ENCODE measurements at regions not wholly inside any gene's neighbourhood (a gene's known extent, or its start where the extent isn't known, plus 50 kb on each side); places are given as distances from the start of the nearest gene placed in this dataset.
"Not testable (repeated sequence)": the region's sequence is repeated elsewhere in the genome, so short reads cannot be mapped to it uniquely, and the experiment has no call there.

DNA sequence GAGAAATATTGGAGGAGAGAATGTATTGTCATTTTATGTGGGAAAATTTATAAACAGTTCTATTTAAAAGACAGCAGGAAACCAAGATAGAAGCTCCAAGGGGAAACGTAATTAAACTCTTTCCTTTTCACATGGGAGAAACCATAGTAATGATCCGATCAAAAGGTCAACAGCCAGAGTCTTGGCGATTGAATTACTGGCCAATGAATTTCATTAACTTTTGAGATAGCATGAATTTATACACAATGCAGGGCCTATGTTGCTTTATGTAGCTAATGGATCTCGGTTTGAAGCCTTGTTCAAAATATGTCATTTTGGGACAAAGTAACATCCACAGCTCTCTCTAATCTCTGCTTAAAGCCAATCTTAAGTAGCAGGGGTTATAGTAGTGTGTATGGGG, 897.5 kb upstream of the NDST4 start:
- ChIA-PET POLR2A (no interaction called here), CTCF (no interaction called here)
- H3K4me3 ChIP-seq (ENCODE audit: low read depth, low read length), result no peak overlapping the region
- DNase-seq (ENCODE audit: low read depth, low spot score), result no peak
- TF ChIP-seq, protein P1, sequence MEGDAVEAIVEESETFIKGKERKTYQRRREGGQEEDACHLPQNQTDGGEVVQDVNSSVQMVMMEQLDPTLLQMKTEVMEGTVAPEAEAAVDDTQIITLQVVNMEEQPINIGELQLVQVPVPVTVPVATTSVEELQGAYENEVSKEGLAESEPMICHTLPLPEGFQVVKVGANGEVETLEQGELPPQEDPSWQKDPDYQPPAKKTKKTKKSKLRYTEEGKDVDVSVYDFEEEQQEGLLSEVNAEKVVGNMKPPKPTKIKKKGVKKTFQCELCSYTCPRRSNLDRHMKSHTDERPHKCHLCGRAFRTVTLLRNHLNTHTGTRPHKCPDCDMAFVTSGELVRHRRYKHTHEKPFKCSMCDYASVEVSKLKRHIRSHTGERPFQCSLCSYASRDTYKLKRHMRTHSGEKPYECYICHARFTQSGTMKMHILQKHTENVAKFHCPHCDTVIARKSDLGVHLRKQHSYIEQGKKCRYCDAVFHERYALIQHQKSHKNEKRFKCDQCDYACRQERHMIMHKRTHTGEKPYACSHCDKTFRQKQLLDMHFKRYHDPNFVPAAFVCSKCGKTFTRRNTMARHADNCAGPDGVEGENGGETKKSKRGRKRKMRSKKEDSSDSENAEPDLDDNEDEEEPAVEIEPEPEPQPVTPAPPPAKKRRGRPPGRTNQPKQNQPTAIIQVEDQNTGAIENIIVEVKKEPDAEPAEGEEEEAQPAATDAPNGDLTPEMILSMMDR (IDR thresholded peaks at IDR 0.05; ENCODE audit: insufficient read depth, low read length, missing control alignments), result no peak

DNA sequence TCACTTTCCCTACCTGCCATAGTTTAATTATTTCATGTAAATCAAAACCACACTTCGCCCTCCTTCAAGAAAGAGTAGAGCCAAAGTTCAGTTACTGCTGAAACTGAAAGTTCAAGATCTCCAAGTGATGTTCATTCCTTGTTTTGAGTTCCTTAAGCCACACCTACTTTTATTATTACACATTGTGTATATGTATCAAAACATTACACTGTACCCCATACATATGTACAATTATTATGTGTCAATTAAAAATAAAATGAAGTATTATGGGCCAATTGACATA, 892.3 kb upstream of the NDST4 start:
- ChIA-PET POLR2A (no interaction called here), CTCF (no interaction called here)
- TF ChIP-seq, protein P1 (IDR thresholded peaks at IDR 0.05; ENCODE audit: insufficient read depth, low read length, missing control alignments), result no peak
- H3K4me3 ChIP-seq (ENCODE audit: low read depth, low read length), result no peak overlapping the region
- DNase-seq (ENCODE audit: low read depth, low spot score), result no peak

DNA sequence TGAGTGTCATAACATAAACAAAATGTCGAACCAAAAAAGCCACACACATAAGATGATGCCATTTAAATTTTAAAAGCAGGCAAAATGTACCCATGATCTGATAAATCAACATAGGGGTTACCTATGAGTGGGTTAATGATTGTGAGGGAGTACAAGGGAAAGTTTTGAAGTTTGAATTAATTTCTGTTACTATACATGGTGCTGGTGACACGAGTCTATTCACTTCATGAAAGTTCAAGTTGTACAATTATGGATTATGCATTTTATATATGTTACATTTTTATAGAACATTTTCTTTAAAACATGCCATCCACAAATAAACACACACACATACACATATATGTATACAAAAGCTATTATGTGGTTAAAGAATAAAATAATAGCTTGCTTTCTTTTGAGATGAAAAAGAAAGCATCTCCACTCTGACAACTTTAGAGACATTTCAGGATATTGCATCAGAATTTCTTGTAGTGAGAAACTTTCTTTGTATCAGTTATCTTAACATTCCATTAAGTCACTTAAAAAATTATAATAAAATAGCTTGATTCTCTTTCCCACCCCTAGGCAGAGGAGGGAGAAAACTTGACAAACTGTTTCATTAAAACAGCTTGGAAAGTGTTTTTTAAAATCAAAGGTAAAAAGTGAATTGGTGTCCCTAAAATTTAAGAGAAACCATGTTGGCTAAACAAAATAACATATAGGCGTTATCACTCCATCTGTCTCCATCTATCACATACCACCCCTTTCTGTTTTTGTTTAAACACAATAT, 891.8 kb upstream of the NDST4 start:
- CTCF ChIA-PET, result no interaction called here
- POLR2A ChIA-PET, result no interaction called here
- no peak for DNase-seq (ENCODE audit: low read depth, low spot score)
- TF ChIP-seq, protein P1 (IDR thresholded peaks at IDR 0.05; ENCODE audit: insufficient read depth, low read length, missing control alignments), result no peak
- no peak overlapping the region for H3K4me3 ChIP-seq (ENCODE audit: low read depth, low read length)

DNA sequence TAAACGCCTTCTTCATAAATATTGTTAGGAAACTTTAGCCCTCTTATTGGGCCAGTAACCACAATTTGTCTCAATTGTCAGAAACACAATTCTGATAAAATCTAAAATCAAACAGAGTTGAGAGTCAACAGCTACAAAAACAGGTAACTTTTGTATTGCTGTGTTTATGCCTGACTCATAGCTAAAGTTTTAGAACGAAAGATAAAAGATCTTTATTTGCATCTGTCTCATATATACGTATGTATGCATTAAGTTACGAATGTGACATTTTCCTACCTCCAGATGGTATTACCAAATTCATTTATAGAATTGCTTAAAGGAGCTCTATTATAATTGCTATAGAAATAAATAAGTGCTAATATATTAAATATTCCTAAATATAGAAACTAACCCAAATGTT, 887.9 kb upstream of the NDST4 start:
- H3K4me3 ChIP-seq (ENCODE audit: low read depth, low read length), result no peak overlapping the region
- TF ChIP-seq, protein P1 (IDR thresholded peaks at IDR 0.05; ENCODE audit: insufficient read depth, low read length, missing control alignments), result no peak
- no peak for DNase-seq (ENCODE audit: low read depth, low spot score)
- POLR2A ChIA-PET, result no interaction called here
- CTCF ChIA-PET, result no interaction called here

DNA sequence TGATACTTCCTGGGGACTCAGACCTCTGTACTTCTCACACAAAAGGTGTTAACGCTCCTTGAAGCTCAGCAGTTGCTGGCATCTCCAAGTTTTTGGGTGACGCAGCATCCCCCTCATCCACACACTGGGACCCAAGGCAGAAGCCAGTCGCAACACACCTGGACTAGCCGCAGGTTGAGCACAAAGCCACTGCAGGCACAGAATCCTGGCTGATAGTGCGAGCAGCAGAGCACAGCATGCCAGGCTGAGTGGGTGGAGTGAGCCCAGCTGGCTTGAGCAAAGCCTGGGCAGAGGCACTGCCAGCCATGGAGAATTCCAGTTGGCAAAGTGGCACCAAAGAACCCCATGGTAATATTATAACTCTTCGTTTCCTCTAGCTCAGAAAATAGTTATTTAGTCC, 873.2 kb upstream of the NDST4 start:
- ChIA-PET POLR2A (no interaction called here), CTCF (no interaction called here)
- TF ChIP-seq, protein P1 (IDR thresholded peaks at IDR 0.05; ENCODE audit: insufficient read depth, low read length, missing control alignments), result no peak
- H3K4me3 ChIP-seq (ENCODE audit: low read depth, low read length), result no peak overlapping the region
- DNase-seq (ENCODE audit: low read depth, low spot score), result no peak

DNA sequence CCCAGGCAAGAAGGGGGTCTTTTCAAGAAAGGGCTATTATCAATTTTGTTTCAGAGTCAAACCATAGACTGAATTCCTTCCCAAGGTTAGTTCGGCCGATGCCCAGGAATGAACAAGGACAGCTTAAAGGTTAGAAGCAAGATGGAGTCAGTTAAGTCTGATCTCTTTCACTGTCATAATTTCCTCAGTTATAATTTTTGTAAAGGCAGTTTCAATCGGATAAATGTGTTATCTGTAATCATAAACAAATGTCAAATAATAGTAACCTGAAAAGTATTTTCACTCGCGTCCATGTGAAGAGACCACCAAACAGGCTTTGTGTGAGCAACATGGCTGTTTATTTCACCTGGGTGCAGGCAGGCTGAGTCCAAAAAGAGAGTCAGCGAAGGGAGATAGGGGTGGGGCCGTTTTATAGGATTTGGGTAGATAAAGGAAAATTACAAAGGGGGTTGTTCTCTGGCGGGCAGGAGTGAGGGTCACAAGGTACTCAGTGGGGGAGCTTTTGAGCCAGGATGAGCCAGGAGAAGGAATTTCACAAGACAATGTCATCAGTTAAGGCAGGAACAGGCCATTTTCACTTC, 862.1 kb upstream of the NDST4 start:
- H3K4me3 ChIP-seq (ENCODE audit: low read depth, low read length); DNase-seq (ENCODE audit: low read depth, low spot score); POLR2A ChIA-PET; CTCF ChIA-PET: not testable (repeated sequence)

DNA sequence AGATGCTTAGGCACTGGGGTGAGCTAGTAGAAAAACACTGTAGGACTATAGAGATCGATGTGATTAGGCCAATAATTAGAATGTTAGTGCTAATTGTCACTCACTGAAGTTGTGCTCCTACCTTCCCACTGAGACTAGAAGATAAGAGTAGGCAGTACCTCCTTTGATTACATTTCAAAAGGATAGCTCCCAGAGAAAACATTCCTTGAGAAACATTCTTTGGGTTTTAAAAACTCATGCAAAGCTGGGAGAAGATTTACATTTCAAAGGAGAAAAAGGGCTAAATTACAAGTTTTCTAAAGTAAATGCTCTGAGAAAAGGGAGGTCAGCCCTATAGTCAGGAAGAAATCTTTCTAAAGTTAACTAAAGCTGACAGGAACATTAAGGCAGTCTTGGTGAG, 860.3 kb upstream of the NDST4 start:
- H3K4me3 ChIP-seq (ENCODE audit: low read depth, low read length), result no peak overlapping the region
- TF ChIP-seq, protein P1 (IDR thresholded peaks at IDR 0.05; ENCODE audit: insufficient read depth, low read length, missing control alignments), result no peak
- CTCF ChIA-PET, result no interaction called here
- POLR2A ChIA-PET, result no interaction called here
- no peak for DNase-seq (ENCODE audit: low read depth, low spot score)

Measured in AG04449 (cell line).